GM21390 (cell line): ENCODE measurements at regions not wholly inside any gene's neighbourhood (a gene's known extent, or its start where the extent isn't known, plus 50 kb on each side); places are given as distances from the start of the nearest gene placed in this dataset.
"Not testable (repeated sequence)": the region's sequence is repeated elsewhere in the genome, so short reads cannot be mapped to it uniquely, and the experiment has no call there.

Source experiments
- ATAC-seq: cut with Tn5 transposase; IDR thresholded peaks from one replicate; pipeline ENCODE4 v1.9.1; 2021; ENCODE audit not compliant: unreplicated experiment

GRCh38 chr12:90235642-90236041, 527.0 kb upstream of the ATP2B1 start:
- ATAC-seq = no peak

DNA sequence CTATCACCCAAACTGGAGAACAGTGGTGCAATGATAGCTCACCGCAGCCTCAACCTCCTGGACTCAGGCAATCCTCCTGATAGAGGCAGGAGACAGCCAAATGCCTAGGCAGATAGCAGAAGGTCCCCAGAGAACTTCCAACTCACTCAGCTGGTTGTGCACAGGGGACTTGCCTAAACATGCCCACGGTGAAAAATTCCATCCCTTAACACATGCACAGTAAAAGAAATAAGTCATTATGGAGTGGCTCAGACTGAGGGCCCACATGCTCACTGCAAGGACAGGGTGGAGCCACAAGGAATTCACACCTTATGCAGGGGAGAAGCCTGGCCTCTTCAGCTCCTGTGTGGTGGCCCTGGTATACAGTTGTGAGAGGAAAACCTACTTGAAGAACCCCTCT, 525.8 kb upstream of the ATP2B1 start:
- ATAC-seq = no peak

- ATAC-seq = no peak
Observed at GRCh38 chr12:90233168-90234100, 524.8 kb upstream of the ATP2B1 start.

DNA sequence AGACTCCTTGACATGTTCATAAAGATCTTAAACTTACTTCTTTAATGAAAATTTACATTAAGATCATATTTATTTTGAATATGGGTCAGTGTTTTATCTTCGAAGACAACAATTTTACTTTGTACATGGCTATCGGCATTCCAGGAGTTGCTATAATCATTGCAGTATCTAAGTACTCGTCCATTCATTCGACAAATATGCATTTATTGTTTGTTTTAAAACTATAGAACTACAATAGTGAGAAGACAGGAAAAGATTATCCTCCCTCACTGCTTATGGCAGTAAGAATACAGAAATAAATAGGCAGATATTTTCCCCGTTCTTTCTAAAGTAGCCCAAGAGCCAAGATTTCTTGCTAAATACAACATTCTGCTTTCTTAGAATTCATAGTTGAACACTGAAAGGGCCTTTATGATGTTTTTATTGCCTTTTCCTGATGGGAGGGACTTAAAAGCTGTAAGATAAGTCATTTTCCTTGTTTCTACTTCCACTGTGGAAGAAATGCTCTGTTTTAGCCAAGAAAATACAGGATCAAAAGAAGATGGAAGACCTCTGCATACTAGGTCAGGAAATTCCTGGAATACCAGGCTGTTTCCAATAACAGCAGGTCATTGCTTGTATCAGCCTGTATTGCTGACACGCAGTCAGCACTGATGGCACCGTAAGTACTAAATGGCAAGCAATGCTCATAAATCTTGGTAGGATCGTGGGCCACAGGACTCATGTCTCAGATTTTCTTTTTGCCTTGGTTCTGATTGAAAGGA, 521.0 kb upstream of the ATP2B1 start:
- no peak for ATAC-seq

GRCh38 chr12:90226211-90226610, 517.6 kb upstream of the ATP2B1 start:
- ATAC-seq = no peak

- no peak for ATAC-seq
Observed at GRCh38 chr12:90216815-90217214, 508.2 kb upstream of the ATP2B1 start.

GRCh38 chr12:90216020-90216552, 507.4 kb upstream of the ATP2B1 start:
- no peak for ATAC-seq

DNA sequence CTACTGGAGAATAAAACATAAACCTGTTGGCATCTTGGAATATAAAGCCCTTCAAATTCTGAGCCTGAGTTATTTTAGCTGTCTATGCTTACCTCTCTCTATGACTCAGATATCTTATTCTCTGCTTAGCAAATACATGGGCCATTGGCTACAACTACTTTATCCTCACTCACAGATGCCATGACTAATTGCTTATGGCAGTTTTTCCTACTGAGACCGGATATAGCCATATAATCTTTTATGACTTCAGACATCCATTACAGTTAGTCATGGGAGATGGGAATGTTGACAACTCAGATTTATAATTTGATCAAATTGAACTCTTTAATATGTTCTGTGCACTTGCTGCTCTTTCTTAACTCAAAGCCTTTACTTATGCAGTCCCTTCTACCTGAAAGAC, 502.4 kb upstream of the ATP2B1 start:
- ATAC-seq = no peak

DNA sequence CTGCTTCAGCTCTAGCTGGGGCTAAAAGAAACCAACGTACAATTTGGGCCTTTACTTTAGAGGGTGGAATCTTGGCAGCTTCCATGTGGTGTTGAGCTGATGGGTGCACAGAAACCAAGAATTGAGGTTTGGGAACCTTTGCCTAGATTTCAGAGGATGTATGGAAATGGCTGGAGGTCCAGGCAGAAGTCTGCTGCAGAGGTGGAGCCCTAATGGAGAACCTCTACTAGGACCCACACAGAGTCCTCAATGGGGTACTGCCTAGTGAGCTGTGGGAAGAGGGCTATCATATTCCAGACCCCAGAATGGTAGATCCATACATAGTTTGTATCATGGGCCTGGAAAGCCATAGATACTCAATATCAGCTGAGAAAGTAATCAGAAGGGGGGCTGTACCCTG, 500.4 kb upstream of the ATP2B1 start:
- no peak for ATAC-seq

DNA sequence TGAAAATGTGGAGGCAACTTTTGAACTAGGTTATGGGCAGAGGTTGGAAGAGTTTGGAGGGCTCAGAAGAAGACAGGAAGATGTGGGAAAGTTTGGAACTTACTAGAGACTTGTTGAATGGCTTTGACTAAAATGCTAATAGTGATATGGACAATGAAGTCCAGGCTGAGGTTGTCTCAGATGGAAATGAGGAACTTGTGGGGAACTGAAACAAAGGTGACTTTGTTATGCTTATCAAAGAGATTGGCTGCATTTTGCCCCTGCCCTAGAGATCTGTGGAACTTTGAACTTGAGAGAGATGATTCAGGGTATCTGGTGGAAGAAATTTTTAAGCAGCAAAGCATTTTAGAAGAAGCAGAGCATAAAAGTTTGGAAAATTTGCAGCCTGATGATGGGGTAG, 499.7 kb upstream of the ATP2B1 start:
- ATAC-seq = not testable (repeated sequence)

- no peak for ATAC-seq
Observed at GRCh38 chr12:90207799-90208198, 499.2 kb upstream of the ATP2B1 start.

- no peak for ATAC-seq
Observed at GRCh38 chr12:90205165-90205564, 496.5 kb upstream of the ATP2B1 start.

GRCh38 chr12:90203556-90203955, 494.9 kb upstream of the ATP2B1 start:
- ATAC-seq = no peak

DNA sequence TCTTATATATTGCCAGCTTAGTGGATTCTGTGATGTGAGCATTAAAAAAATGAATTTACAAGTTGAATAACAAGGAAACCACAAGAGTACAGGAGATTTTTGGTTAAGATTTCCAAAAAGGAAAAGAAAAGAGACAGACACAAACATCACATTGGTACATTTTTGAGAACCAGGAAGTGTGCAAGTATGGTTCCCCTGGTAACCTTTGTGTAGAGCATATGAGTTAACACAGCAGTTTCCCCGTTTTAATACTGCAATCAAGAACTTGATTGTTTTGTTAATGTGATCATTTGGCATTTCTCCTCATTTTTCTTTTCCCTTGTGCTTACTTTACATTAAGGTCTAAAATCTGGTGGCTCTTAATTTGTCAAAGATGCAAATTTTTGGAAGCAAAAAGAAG, 490.4 kb upstream of the ATP2B1 start:
- ATAC-seq = no peak

DNA sequence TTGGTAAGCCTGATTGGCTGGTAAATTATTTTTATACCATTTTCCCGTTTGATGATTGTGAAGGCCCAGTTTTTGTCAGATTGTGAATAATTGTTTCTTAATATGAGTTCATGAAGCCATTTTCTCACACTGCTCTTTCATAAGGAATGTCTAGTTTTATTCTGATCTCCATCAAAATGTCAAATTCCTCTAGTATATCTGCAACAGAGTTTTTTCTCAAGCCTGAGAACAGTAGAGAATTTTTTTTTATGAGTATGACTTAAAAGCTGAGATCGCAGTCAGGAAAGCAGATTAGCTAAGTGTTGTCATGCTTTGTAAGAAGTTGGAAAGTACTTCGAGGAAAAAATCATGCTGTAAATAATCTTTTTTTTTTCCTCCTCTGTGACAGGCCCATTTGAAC, 484.9 kb upstream of the ATP2B1 start:
- ATAC-seq = no peak

GRCh38 chr12:90188857-90189256, 480.2 kb upstream of the ATP2B1 start:
- no peak for ATAC-seq

- ATAC-seq = no peak
Observed at GRCh38 chr12:90183201-90183600, 474.6 kb upstream of the ATP2B1 start.

- no peak for ATAC-seq
Observed at GRCh38 chr12:90181216-90181615, 472.6 kb upstream of the ATP2B1 start.

- no peak for ATAC-seq
Observed at GRCh38 chr12:90174956-90175355, 466.3 kb upstream of the ATP2B1 start.

- ATAC-seq = peak; percentile 68
Observed at GRCh38 chr12:90174198-90174510, 465.5 kb upstream of the ATP2B1 start.

GRCh38 chr12:90173499-90174197, 465.0 kb upstream of the ATP2B1 start:
- no peak for ATAC-seq
